ENCODE measurements at regions not wholly inside any gene's neighbourhood (a gene's known extent, or its start where the extent isn't known, plus 50 kb on each side); places are given as distances from the start of the nearest gene placed in this dataset.

DNA sequence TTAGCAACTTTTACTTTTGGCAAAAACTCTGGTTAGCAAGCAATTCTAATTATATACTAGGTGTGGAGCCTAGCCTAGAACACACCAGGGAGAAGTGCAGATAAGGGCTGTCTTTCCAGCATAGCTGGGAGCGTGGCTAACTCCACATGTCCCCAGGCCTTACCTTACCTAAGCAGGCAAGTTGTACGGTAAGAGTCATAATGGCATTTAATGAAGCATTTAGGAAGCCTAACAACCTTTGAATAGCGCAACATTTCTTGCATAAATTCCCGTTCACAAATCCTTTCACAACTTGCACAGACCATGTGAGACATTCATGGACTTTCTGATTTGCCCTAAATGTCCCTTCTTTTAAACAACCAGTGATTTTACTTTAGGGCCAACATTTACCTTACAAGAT, 917.4 kb upstream of the ACO1 start:
- in situ Hi-C loops (cut with MboI): no loop called here

More for the DNA sequence above, 917.4 kb upstream of the ACO1 start:
- DNase-seq (ENCODE audit: extremely low read depth in 1 of 4, low spot score in 3 of 4) (no peak), ATAC-seq (no peak), FAIRE-seq (no peak)
- Histone ChIP-seq H3K9ac (ENCODE audit: insufficient read depth in 1 of 2, low read depth in 2 of 2, low read length in 2 of 2) (no peak overlapping the region), H4K20me1 (replicated peaks; ENCODE audit: control insufficient read depth, insufficient read depth, low read length) (no peaks in the 10 kb centered on the region), H3K4me2 (ENCODE audit: insufficient read depth, low read length) (no peak overlapping the region), H3K4me1 (replicated peaks in 1 of 2; ENCODE audit: control insufficient read depth in 2 of 2, insufficient read depth in 2 of 2, low read length in 2 of 2) (no peaks in the 10 kb centered on the region), H3K4me3 (no peak overlapping the region), H3K27ac (ENCODE audit: extremely low read depth, low read depth, low read length) (no peak overlapping the region), H3K9me3 (replicated peaks; ENCODE audit: control insufficient read depth, insufficient read depth, low read depth, low read length) (no peaks in the 10 kb centered on the region), H3K79me2 (ENCODE audit: control insufficient read depth, insufficient read depth, low read length) (no peaks in the 10 kb centered on the region), H3K36me3 (ENCODE audit: control insufficient read depth, insufficient read depth, low read length) (no peaks in the 10 kb centered on the region), H3K9me1 (ENCODE audit: control insufficient read depth, insufficient read depth, low read length) (no peaks in the 10 kb centered on the region), H3K27me3 (ENCODE audit: control insufficient read depth in 2 of 2, insufficient read depth in 2 of 2, low read length in 2 of 2) (no peaks in the 10 kb centered on the region), H2AFZ (ENCODE audit: low read depth, low read length) (no peak overlapping the region)
- POLR2A ChIA-PET: no interaction called here
- no CpG with 5 or more reads among the region's 4 CpGs for WGBS (ENCODE audit: insufficient coverage, low coverage, missing lambda C conversion rate)
- intact Hi-C loops (cut with micrococcal nuclease): no loop called here
- CTCF ChIA-PET (ENCODE audit: low intra/inter-chr PET ratio): no interaction called here
- TF ChIP-seq, protein P1, sequence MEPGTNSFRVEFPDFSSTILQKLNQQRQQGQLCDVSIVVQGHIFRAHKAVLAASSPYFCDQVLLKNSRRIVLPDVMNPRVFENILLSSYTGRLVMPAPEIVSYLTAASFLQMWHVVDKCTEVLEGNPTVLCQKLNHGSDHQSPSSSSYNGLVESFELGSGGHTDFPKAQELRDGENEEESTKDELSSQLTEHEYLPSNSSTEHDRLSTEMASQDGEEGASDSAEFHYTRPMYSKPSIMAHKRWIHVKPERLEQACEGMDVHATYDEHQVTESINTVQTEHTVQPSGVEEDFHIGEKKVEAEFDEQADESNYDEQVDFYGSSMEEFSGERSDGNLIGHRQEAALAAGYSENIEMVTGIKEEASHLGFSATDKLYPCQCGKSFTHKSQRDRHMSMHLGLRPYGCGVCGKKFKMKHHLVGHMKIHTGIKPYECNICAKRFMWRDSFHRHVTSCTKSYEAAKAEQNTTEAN (CRISPR knock-in tag; IDR thresholded peaks at IDR 0.05): no peak
- TF ChIP-seq ZNF77 (CRISPR knock-in tag; IDR thresholded peaks at IDR 0.05) (no peak), NCOA6 (IDR thresholded peaks at IDR 0.05) (no peak), BCLAF1 (IDR thresholded peaks at IDR 0.05; ENCODE audit: borderline replicate concordance in 1 of 2, control insufficient read depth in 1 of 2, low read depth in 2 of 2, low read length in 1 of 2) (no peak), SMARCB1 (IDR thresholded peaks at IDR 0.05; ENCODE audit: insufficient read length, low read depth) (no peak), HDAC6 (IDR thresholded peaks at IDR 0.05; ENCODE audit: low read depth, low read length) (no peak), TAF7 (tag; IDR thresholded peaks at IDR 0.05) (no peak)
- BruUV-seq (replicated peaks): no TSS peak

Measured in K562 (cell line).